ENCODE measurements at regions not wholly inside any gene's neighbourhood (a gene's known extent, or its start where the extent isn't known, plus 50 kb on each side); places are given as distances from the start of the nearest gene placed in this dataset.
A peak's percentile ranks its signal among the peaks of the same experiment; 100 is the strongest.

GRCh38 chr18:44195394-44196140 lies 485.1 kb upstream of the SETBP1 start:
- no peak for DNase-seq
- intact Hi-C loops (cut with DNase I), result no loop called here
- ATAC-seq, result no peak

GRCh38 chr18:44197832-44198611 lies 482.7 kb upstream of the SETBP1 start:
- intact Hi-C loops (cut with DNase I), result no loop called here
- no peak for ATAC-seq
- DNase-seq, result no peak

- DNase-seq (no peak), ATAC-seq (no peak)
- intact Hi-C loops (cut with DNase I), result no loop called here
These were observed 481.9 kb upstream of the SETBP1 start for GRCh38 chr18:44198612-44199284.

- DNase-seq (no peak), ATAC-seq (no peak)
- intact Hi-C loops (cut with DNase I), result no loop called here
These were observed 467.4 kb upstream of the SETBP1 start for GRCh38 chr18:44213293-44213692.

- no peak for DNase-seq
- ATAC-seq, result no peak
- intact Hi-C loops (cut with DNase I), result no loop called here
These were observed 466.3 kb upstream of the SETBP1 start for GRCh38 chr18:44214396-44214795.

DNA sequence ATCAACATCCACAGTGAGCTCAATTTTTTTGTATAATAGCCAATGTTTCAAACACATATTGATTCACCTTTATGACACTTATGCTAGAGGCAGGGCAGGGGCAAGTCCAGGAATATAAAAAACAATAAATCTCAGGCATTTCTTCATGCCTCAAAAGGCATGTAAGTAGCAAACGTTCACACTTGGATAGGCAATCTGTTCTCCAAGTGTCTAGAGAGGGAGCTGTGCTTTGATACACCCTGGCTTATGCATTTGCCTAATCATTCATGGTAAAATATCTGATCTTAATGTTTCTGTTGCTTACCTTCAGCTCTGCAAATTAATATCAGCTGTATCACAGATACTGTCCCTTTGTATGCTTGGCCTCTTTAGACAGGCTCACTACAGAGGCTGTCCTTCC lies 464.5 kb upstream of the SETBP1 start:
- no peak for DNase-seq
- no peak for ATAC-seq
- intact Hi-C loops (cut with DNase I), result no loop called here

- DNase-seq (no peak), ATAC-seq (no peak)
- intact Hi-C loops (cut with DNase I), result no loop called here
These were observed 453.2 kb upstream of the SETBP1 start for GRCh38 chr18:44227501-44227900.

DNA sequence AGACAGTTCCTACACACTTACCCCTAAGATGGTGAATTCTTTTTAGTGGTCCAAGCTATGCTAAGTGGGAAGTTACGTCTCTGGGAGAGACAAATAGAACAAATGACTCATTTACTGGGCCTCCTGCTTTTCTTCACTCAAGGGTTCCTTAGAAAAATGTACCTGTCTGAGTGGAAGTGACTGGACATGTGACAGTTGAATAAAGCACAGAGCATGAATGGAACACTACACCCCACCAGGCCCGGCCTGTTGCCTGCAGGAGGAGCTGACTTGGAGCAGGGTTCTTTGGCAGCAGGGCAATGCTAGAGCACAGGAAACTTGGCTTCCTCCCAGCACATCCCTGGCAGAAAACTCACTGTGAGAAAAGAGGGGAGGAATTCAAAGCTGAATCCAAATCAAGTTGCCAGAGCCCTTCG lies 451.0 kb upstream of the SETBP1 start:
- peak; percentile 84 for DNase-seq
- ATAC-seq, result peak; percentile 95 to 96
- intact Hi-C loops (cut with DNase I), result no loop called here

DNA sequence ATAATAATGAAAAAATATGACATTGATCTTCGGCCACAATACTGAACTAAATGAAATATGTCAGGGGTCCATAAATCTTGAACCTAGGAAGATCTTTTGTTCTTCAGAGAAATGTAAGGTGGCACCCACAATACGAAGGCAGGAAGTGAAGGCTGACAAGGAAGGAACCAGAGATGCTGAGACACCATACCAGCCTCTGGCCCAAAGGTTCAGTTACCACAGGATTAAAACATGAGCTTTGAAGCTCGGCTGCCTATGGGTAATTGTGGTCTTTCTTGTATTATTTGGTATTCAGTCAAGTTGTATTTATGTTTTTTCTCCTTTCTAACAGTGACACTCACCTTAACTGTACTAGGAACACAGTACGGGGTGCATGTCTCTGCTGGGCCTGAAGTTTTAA lies 448.8 kb upstream of the SETBP1 start:
- DNase-seq (no peak), ATAC-seq (no peak)
- intact Hi-C loops (cut with DNase I), result no loop called here

DNA sequence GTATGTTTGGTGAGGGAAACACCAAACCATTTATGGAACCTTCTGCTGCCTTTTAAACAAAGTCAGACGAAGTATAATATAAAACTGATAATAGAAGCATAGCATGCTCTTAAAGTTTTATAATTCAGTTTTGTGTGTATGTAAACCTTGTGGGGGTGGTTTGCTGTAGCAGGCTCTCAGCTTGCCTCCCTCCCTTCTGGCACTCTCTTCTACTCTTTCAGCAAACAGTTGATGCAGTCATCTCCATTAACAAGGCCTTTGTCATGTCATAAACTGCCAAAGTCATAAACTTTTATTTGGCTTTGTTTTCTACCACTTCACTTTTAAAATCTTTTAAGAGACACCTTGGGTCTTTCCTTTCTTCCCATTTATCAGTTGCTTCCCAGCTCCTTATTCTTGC lies 448.2 kb upstream of the SETBP1 start:
- no peak for DNase-seq
- intact Hi-C loops (cut with DNase I), result no loop called here
- ATAC-seq, result no peak

GRCh38 chr18:44238454-44238853 lies 442.2 kb upstream of the SETBP1 start:
- intact Hi-C loops (cut with DNase I), result no loop called here
- ATAC-seq, result no peak
- no peak for DNase-seq

- DNase-seq (no peak), ATAC-seq (no peak)
- intact Hi-C loops (cut with DNase I), result no loop called here
These were observed 441.8 kb upstream of the SETBP1 start for GRCh38 chr18:44238911-44239310.

GRCh38 chr18:44241020-44241419 lies 439.7 kb upstream of the SETBP1 start:
- intact Hi-C loops (cut with DNase I), result no loop called here

GRCh38 chr18:44245019-44245418 lies 435.7 kb upstream of the SETBP1 start:
- no peak for ATAC-seq
- intact Hi-C loops (cut with DNase I), result no loop called here

More at GRCh38 chr18:44241020-44241419, 439.7 kb upstream of the SETBP1 start:
- no peak for DNase-seq
- no peak for ATAC-seq

GRCh38 chr18:44246001-44246400 lies 434.7 kb upstream of the SETBP1 start:
- intact Hi-C loops (cut with DNase I), result no loop called here
- DNase-seq (no peak), ATAC-seq (no peak)

More at GRCh38 chr18:44245019-44245418, 435.7 kb upstream of the SETBP1 start:
- DNase-seq, result no peak

GRCh38 chr18:44258086-44258485 lies 422.6 kb upstream of the SETBP1 start:
- DNase-seq (no peak), ATAC-seq (no peak)
- intact Hi-C loops (cut with DNase I), result no loop called here

DNA sequence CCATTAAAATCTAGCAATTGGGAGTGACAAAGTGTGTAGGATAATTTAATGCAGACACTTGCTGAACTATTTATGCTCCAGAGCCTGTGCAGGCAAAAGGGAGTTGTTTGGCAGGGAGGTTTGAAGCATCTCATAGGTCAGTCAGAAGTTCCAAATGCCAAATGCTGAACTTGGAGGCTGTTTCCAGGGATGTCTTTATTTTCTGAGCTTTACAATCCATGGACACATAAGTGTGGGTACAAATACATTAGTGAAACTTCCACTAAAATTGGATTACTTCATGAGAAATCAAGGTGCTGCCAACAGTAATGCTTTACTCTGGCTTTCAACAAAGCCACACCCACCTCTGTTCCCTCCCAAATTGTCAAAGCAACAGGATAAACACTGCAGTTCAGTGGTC lies 422.1 kb upstream of the SETBP1 start:
- DNase-seq, result no peak
- intact Hi-C loops (cut with DNase I), result no loop called here
- no peak for ATAC-seq

DNA sequence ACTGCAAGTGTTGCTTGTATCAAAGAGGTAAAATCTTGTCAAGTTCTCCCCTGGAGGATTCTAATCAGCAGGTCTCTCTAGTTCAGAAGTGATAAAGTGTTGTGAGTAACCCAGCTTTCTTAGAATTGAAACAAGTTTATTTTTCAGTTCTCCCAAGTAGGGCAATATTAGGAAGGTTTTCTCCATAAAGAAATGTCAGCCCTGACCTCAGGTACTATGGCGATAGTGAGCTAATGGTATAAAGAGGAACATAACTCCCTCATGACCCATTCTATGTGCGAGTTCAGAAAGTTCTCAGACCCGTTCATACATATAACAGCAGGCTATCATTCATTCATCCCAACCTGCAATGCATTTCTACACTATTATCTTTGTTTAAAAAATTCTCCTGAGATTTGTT lies 421.1 kb upstream of the SETBP1 start:
- no peak for ATAC-seq
- intact Hi-C loops (cut with DNase I), result no loop called here
- no peak for DNase-seq

DNA sequence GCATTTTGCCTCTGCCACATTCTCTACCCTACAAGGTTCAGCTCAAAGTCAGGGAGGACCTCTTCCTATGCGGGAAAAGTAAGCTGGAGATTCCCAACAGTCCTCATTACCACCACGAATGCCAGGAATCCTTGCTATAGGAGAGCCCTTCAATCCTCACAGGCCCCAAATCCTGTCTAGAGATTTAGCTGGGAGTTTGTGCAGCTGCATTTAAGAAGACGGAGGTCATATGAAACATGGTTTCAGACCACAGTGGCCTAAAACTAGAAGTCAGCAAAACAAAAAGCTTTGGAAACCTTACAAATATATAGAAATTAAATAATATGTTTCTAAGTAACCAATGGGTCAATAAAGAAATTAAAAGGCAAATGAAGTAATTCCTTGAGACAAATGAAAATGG lies 415.3 kb upstream of the SETBP1 start:
- ATAC-seq, result no peak
- DNase-seq, result no peak
- intact Hi-C loops (cut with DNase I), result no loop called here

DNA sequence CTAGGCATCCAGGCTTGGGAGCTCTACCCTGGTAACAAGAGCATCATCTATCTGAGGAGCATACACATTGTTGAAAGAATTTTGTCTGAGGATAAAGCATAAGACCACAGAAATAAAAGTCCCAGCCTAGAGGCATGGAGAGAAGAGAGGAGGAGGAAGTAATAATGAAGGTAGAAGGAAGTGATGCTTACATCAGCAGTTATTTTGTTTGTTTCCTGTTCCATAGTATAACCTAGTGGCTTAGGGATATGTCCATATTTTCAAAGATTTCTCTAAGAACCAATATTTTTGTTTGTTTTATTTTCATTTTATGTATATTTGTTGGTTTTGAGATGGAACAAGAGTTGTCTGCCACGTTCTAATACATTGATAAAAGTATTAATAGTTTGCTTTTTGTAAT lies 407.4 kb upstream of the SETBP1 start:
- ATAC-seq (no peak), DNase-seq (no peak)
- intact Hi-C loops (cut with DNase I), result no loop called here
